ENCODE measurements at regions not wholly inside any gene's neighbourhood (a gene's known extent, or its start where the extent isn't known, plus 50 kb on each side); places are given as distances from the start of the nearest gene placed in this dataset.

DNA sequence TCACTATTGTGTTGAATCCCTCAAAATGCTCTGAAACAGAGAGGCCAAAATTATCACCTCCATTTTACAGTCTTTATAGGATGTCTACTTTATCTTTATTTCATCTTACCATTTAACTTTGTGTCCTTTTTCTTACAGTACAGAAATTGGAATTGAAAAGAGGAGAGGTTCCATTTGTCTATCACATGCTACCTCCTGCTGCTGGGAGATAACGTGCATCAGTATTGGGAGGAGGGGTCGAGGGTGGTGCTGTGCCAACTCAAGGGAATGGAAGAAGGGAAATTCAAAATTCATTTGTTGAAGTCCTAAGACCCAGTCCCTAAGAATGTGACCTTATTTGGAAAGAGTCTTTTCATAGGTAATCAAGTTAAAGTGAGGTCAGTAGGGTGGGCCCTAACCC is 85.3 kb downstream of the HHIPL2 start (continued):
- no peak for TF ChIP-seq SAP30 (IDR thresholded peaks at IDR 0.05; ENCODE audit: insufficient read depth, insufficient replicate concordance, low read length)

Data from H1 (cell line).